ENCODE measurements at regions not wholly inside any gene's neighbourhood (a gene's known extent, or its start where the extent isn't known, plus 50 kb on each side); places are given as distances from the start of the nearest gene placed in this dataset.

DNA sequence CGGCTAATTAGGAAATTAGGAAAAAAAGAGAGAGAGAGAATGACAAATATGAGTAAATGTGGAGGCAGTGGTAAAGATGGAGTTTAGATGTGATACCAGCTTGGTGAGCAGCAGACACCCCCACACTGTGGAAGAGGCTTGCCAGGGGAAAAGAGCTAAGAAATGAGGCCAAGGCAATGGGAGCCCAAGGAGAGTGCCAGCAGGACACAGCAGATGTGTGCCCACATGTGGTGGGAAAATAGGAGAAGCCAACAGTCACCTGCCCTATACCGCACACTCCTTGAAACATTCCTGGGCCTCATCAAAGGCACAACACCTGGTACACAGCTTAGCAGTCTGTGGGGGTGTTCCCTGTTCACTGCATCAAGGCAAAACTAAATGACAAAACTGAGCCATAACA lies 104.9 kb downstream of the FAM76B start:
- no peak overlapping the region for H3K4me3 ChIP-seq (ENCODE audit: low read depth, low read length)
- TF ChIP-seq, protein P1, sequence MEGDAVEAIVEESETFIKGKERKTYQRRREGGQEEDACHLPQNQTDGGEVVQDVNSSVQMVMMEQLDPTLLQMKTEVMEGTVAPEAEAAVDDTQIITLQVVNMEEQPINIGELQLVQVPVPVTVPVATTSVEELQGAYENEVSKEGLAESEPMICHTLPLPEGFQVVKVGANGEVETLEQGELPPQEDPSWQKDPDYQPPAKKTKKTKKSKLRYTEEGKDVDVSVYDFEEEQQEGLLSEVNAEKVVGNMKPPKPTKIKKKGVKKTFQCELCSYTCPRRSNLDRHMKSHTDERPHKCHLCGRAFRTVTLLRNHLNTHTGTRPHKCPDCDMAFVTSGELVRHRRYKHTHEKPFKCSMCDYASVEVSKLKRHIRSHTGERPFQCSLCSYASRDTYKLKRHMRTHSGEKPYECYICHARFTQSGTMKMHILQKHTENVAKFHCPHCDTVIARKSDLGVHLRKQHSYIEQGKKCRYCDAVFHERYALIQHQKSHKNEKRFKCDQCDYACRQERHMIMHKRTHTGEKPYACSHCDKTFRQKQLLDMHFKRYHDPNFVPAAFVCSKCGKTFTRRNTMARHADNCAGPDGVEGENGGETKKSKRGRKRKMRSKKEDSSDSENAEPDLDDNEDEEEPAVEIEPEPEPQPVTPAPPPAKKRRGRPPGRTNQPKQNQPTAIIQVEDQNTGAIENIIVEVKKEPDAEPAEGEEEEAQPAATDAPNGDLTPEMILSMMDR (IDR thresholded peaks at IDR 0.05; ENCODE audit: insufficient read depth, low read depth, low read length), result no peak
- no peak for DNase-seq (ENCODE audit: low read depth)

DNA sequence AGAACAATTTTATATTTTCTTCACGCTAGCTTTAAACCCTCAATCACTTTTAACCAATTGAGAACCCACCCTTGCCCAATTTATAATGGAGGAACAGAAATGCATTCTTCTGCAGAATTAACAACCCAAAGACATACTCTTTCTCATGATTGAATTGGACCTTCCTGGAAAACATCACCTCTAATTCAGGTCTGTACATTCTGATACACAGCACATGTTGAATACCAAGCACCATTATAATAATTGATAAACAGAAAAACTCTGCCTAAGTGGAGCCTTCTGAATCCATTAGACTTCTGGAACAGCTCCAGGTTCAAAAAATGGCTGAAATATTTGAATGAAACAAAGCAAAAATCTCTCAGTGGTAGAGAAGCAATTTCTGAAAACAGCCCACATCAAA lies 105.4 kb downstream of the FAM76B start:
- H3K4me3 ChIP-seq (ENCODE audit: low read depth, low read length), result no peak overlapping the region
- no peak for DNase-seq (ENCODE audit: low read depth)
- TF ChIP-seq, protein P1 (IDR thresholded peaks at IDR 0.05; ENCODE audit: insufficient read depth, low read depth, low read length), result no peak

DNA sequence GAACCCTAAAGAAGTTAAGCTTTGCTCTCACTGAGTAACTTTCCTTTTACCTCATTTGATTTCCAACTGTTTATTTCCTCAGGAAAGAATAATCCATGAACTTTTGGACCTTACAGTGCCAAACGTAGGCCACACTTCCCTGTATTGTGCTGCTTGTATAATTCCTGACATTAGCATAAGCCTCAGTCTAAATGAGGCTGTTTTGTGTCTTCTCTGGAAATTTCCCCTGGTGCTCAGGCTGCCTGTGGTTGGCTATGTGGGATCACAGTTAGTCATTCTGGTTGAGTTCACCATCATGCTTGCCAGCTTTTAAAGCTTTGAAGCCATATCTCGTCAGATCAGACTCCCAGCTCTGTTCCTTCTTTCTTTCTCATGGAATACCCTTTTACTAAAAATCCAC lies 107.0 kb downstream of the FAM76B start:
- TF ChIP-seq, protein P1 (IDR thresholded peaks at IDR 0.05; ENCODE audit: insufficient read depth, low read depth, low read length), result no peak
- no peak overlapping the region for H3K4me3 ChIP-seq (ENCODE audit: low read depth, low read length)
- no peak for DNase-seq (ENCODE audit: low read depth)

DNA sequence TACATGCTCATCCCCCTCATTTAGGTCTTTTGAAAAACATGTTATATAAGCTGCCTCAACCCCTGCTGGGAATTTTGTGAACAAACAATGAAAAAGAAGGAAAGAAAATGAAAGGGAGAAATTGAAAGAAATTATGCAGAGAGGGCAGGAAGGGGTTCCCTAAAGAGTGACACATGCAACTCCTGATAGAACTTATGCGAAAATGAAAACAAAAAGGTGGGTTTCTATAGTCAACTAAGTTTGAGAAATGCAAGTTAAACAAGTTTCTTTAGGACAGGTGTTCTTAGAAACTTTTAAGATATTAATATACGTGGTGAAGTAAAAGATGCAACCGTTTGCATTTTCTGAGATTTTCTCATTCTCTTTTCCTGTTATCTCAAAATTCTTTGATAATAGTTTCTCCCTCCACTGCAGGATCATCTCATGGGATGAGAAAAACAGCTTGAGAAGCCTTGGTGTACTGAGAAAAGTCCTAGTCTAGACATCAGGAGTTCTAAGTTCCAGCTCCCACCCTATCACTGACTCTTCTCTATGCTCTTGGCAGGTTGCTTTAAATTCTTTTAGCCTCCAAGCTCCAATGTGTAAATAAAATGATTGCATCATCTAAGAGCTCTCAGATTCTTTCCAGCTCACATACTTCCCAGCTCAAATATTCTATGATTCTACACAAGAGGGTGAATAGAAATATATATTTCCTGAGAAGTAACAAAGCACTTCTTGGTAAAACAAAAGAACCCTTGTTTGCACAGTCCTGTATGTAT lies 109.2 kb downstream of the FAM76B start:
- TF ChIP-seq, protein P1 (IDR thresholded peaks at IDR 0.05; ENCODE audit: insufficient read depth, low read depth, low read length), result no peak
- no peak overlapping the region for H3K4me3 ChIP-seq (ENCODE audit: low read depth, low read length)
- DNase-seq (ENCODE audit: low read depth), result peak; percentile 79

DNA sequence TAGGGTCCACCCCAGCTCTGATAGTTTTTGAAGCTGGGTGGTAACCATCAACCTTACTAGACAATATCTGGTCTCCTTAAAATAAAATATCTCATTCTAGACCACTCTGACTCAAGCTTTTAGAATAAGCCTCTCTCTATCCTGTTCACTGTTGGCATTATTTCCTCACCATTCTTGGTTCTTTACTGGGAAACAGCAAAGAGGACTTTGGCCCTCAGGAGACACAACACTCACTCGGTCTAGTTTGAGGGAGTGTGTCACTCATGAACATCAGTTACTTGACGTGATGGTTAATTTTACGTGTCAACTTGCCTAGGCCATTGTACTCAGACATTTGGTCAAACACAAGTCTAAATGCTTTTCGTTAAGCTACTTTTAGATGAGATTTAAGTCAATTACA lies 110.6 kb downstream of the FAM76B start:
- TF ChIP-seq, protein P1 (IDR thresholded peaks at IDR 0.05; ENCODE audit: insufficient read depth, low read depth, low read length), result no peak
- no peak overlapping the region for H3K4me3 ChIP-seq (ENCODE audit: low read depth, low read length)
- DNase-seq (ENCODE audit: low read depth), result no peak

DNA sequence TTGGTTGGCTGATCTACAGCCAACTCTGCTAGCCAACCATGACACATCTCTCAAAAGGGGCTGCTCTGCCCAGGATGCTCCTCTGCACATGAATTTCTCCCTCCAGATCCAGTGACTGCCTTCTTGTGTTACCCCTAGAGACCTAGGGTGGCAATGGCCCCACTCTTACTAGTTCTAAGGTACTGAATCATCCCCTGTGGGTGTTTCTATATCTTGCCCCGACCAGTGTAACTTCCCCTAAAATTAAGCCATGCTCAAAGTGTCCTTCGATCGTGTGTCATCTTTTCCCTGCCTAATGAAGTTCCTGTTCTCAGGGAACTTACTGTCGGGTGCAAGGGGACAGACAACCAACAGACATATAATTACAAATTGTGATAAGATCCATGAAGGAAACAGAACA lies 113.3 kb downstream of the FAM76B start:
- no peak overlapping the region for H3K4me3 ChIP-seq (ENCODE audit: low read depth, low read length)
- TF ChIP-seq, protein P1 (IDR thresholded peaks at IDR 0.05; ENCODE audit: insufficient read depth, low read depth, low read length), result no peak
- DNase-seq (ENCODE audit: low read depth), result no peak

DNA sequence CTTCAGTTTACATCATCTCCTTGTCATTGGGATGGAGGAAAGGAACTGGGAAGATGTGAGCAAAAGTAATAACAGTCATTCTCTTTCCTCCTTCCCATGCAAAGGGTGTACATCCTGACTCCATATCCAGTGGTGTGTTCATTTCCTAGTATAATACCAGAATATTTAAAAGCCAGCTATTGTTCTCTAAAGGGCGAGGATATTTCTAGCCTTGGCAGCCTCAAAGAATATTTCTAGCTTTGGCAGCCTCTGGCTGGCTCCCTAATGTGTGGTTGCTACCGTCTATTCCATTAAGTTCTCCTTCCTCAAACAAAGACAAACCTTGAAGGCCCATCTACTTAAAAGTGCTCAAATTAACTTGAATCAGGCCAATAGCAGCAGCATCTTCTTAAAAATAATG lies 114.0 kb downstream of the FAM76B start:
- no peak overlapping the region for H3K4me3 ChIP-seq (ENCODE audit: low read depth, low read length)
- TF ChIP-seq, protein P1 (IDR thresholded peaks at IDR 0.05; ENCODE audit: insufficient read depth, low read depth, low read length), result no peak
- DNase-seq (ENCODE audit: low read depth), result no peak

Measured in fibroblast of villous mesenchyme (primary cell).